CD14-positive monocyte (primary cell): ENCODE measurements at regions not wholly inside any gene's neighbourhood (a gene's known extent, or its start where the extent isn't known, plus 50 kb on each side); places are given as distances from the start of the nearest gene placed in this dataset.

ENCODE experiments used
- DNase-seq, 3 donors: peaks; one replicate each; pipeline ENCODE4 v3.0.0-alpha.2; 2011 to 2022
- H2AFZ ChIP-seq: 2 replicates; pipeline ENCODE4 v1.6.0; 2012; ENCODE audit warnings: mild to moderate bottlenecking, low read depth, low read length, inconsistent platforms; ENCODE audit not compliant: insufficient read depth, poor library complexity, severe bottlenecking
- H3K27ac ChIP-seq, 2 donors: 1 replicate in 1 of 2; 2 replicates in 1 of 2; pipeline ENCODE4 v1.5.1; 2012 to 2013; ENCODE audit warnings: low read length in 2 of 2, control low read depth in 1 of 2, inconsistent platforms in 1 of 2, low read depth in 1 of 2, mild to moderate bottlenecking in 1 of 2
- H3K27me3 ChIP-seq, 2 donors: one replicate each; pipeline versions ENCODE4 v1.6.0 to v1.6.1; 2011 to 2013; ENCODE audit warnings: low read length in 2 of 2; ENCODE audit not compliant: control insufficient read depth in 2 of 2, insufficient read depth in 2 of 2
- H3K36me3 ChIP-seq, 2 donors: replicated peaks in 1 of 2; 1 replicate in 1 of 2; 2 replicates in 1 of 2; pipeline versions ENCODE4 v1.5.1 to v1.6.1; 2012 to 2013; ENCODE audit warnings: low read length in 2 of 2, control low read depth in 1 of 2, inconsistent platforms in 1 of 2, mild to moderate bottlenecking in 1 of 2; ENCODE audit not compliant: insufficient read depth in 2 of 2, control insufficient read depth in 1 of 2
- H3K4me1 ChIP-seq, 2 donors: 1 replicate in 1 of 2; 2 replicates in 1 of 2; pipeline versions ENCODE4 v1.5.1 to v1.6.1; 2012 to 2013; ENCODE audit warnings: low read length in 2 of 2, control low read depth in 1 of 2, inconsistent platforms in 1 of 2, mild to moderate bottlenecking in 1 of 2, moderate library complexity in 1 of 2; ENCODE audit not compliant: insufficient read depth in 2 of 2, control insufficient read depth in 1 of 2
- H3K4me2 ChIP-seq: replicated peaks from 2 replicates; pipeline ENCODE3; 2012; ENCODE audit warnings: low read length, moderate library complexity, mild to moderate bottlenecking; ENCODE audit not compliant: poor library complexity, severe bottlenecking; ENCODE audit errors: extremely low read depth
- H3K4me3 ChIP-seq, 3 experiments: fragments of 200-600 bp in 1 of 3; sonication (generic) in 1 of 3; replicated peaks in 1 of 3; 1 replicate in 2 of 3; 2 replicates in 1 of 3; pipeline ENCODE4 v1.5.1; 2011 to 2013; ENCODE audit warnings: low read length in 3 of 3, mild to moderate bottlenecking in 3 of 3, control low read depth in 2 of 3, low read depth in 2 of 3, inconsistent platforms in 1 of 3, moderate library complexity in 1 of 3
- H3K79me2 ChIP-seq: 2 replicates; pipeline ENCODE4 v1.6.0; 2012; ENCODE audit warnings: mild to moderate bottlenecking, control low read depth, inconsistent platforms, low read length, moderate library complexity; ENCODE audit not compliant: insufficient read depth
- H3K9ac ChIP-seq: 2 replicates; pipeline ENCODE4 v1.6.0; 2017; ENCODE audit warnings: low read length, mild to moderate bottlenecking; ENCODE audit not compliant: insufficient read depth, poor library complexity, severe bottlenecking
- H3K9me3 ChIP-seq, 2 donors: replicated peaks in 1 of 2; 1 replicate in 1 of 2; 2 replicates in 1 of 2; pipeline versions ENCODE4 v1.5.1 to v1.6.1; 2012 to 2013; ENCODE audit warnings: low read length in 2 of 2, control low read depth in 1 of 2; ENCODE audit not compliant: control insufficient read depth in 1 of 2, insufficient read depth in 1 of 2
- H4K20me1 ChIP-seq: 2 replicates; pipeline ENCODE4 v1.6.0; 2012; ENCODE audit warnings: mild to moderate bottlenecking, low read length, control low read depth, moderate library complexity; ENCODE audit not compliant: insufficient read depth
- H3K27ac Mint-ChIP-seq, 7 donors: one replicate each; pipeline ENCODE4 v1.8.0; 2020; ENCODE audit warnings: mild to moderate bottlenecking in 7 of 7, mixed read lengths in 7 of 7, moderate library complexity in 6 of 7, inconsistent platforms in 2 of 7
- H3K27me3 Mint-ChIP-seq, 3 donors: one replicate each; pipeline ENCODE4 v1.8.0; 2021 to 2022; ENCODE audit warnings: low read depth in 3 of 3, mild to moderate bottlenecking in 3 of 3, mixed read lengths in 3 of 3, moderate library complexity in 3 of 3, inconsistent platforms in 1 of 3
- H3K36me3 Mint-ChIP-seq, 2 donors: one replicate each; pipeline ENCODE4 v1.8.0; 2020; ENCODE audit warnings: mixed read lengths in 2 of 2, inconsistent platforms in 1 of 2, mild to moderate bottlenecking in 1 of 2
- H3K4me1 Mint-ChIP-seq: one replicate; pipeline ENCODE4 v1.8.0; 2020; ENCODE audit warnings: mild to moderate bottlenecking, mixed read lengths
- H3K4me3 Mint-ChIP-seq, 2 donors: one replicate each; pipeline ENCODE4 v1.8.0; 2020; ENCODE audit warnings: mild to moderate bottlenecking in 2 of 2, mixed read lengths in 2 of 2, moderate library complexity in 1 of 2
- H3K9me3 Mint-ChIP-seq, 7 donors: one replicate each; pipeline ENCODE4 v1.8.0; 2020 to 2022; ENCODE audit warnings: mixed read lengths in 7 of 7, mild to moderate bottlenecking in 6 of 7, moderate library complexity in 6 of 7, inconsistent platforms in 2 of 7
- CTCF ChIP-seq: fragments of 200-600 bp; IDR thresholded peaks from one replicate; pipeline ENCODE4 v1.8.0; 2022; ENCODE audit warnings: antibody characterized with exemption, mild to moderate bottlenecking
- WGBS: methylation state at CpG from one replicate; pipeline ENCODE4 v1.1.5; 2013; ENCODE audit warnings: missing lambda C conversion rate; ENCODE audit not compliant: insufficient coverage; 5-methylcytosine and 5-hydroxymethylcytosine counted together
- intact Hi-C, 2 donors: fragments of 100-400 bp; cut with micrococcal nuclease; formaldehyde crosslinking; loops; one replicate each; pipeline versions ENCODE4 v1.15.0 to v1.15.1; 2023

GRCh38 chr13:85368686-85369085, 430.5 kb downstream of the SLITRK6 start:
- Histone ChIP-seq H3K4me1 (no peaks in the 10 kb centered on the region), H3K27ac (no peak overlapping the region), H2AFZ (no peak overlapping the region), H3K27me3 (no peaks in the 10 kb centered on the region), H3K79me2 (no peaks in the 10 kb centered on the region), H3K9me3 (peaks cover 2 to 4% of the 10 kb centered on the region in 2 donors), H3K4me3 (no peak overlapping the region), H4K20me1 (no peaks in the 10 kb centered on the region), H3K36me3 (no peaks in the 10 kb centered on the region), H3K4me2 (no peak overlapping the region), H3K9ac (no peak overlapping the region)
- no peaks in the 10 kb centered on the region for H3K4me1 Mint-ChIP-seq
- no peak overlapping the region for H3K4me3 Mint-ChIP-seq
- no peak for TF ChIP-seq CTCF
- H3K36me3 Mint-ChIP-seq: no peaks in the 10 kb centered on the region
- no CpG with 5 or more reads among the region's 1 CpG for WGBS
- H3K27me3 Mint-ChIP-seq: no peaks in the 10 kb centered on the region
- H3K9me3 Mint-ChIP-seq: peaks cover 0 to 10% (median 6%) of the 10 kb centered on the region in 7 donors
- H3K27ac Mint-ChIP-seq: no peak overlapping the region
- DNase-seq: no peak
- intact Hi-C loops: no loop called here

- Histone ChIP-seq H3K4me2 (no peak overlapping the region), H3K27ac (no peak overlapping the region), H2AFZ (no peak overlapping the region), H3K4me1 (no peaks in the 10 kb centered on the region), H3K9me3 (peaks cover 7 to 9% of the 10 kb centered on the region in 2 donors), H3K9ac (no peak overlapping the region), H3K36me3 (no peaks in the 10 kb centered on the region), H4K20me1 (no peaks in the 10 kb centered on the region), H3K27me3 (no peaks in the 10 kb centered on the region), H3K79me2 (no peaks in the 10 kb centered on the region), H3K4me3 (no peak overlapping the region)
- TF ChIP-seq CTCF: no peak
- H3K9me3 Mint-ChIP-seq: peaks cover 0 to 16% (median 9%) of the 10 kb centered on the region in 7 donors
- no peak overlapping the region for H3K4me3 Mint-ChIP-seq
- no peaks in the 10 kb centered on the region for H3K36me3 Mint-ChIP-seq
- H3K27me3 Mint-ChIP-seq: peaks cover 0 to 2% (median 0%) of the 10 kb centered on the region in 3 donors
- WGBS: 67% methylated on average over 1 of the region's 2 CpGs
- intact Hi-C loops: no loop called here
- H3K27ac Mint-ChIP-seq: no peak overlapping the region
- DNase-seq: no peak
- H3K4me1 Mint-ChIP-seq: no peaks in the 10 kb centered on the region
Measured at GRCh38 chr13:85367887-85368286, 431.3 kb downstream of the SLITRK6 start.
